ENCODE measurements at regions not wholly inside any gene's neighbourhood (a gene's known extent, or its start where the extent isn't known, plus 50 kb on each side); places are given as distances from the start of the nearest gene placed in this dataset.
"Not testable (repeated sequence)": the region's sequence is repeated elsewhere in the genome, so short reads cannot be mapped to it uniquely, and the experiment has no call there.

DNA sequence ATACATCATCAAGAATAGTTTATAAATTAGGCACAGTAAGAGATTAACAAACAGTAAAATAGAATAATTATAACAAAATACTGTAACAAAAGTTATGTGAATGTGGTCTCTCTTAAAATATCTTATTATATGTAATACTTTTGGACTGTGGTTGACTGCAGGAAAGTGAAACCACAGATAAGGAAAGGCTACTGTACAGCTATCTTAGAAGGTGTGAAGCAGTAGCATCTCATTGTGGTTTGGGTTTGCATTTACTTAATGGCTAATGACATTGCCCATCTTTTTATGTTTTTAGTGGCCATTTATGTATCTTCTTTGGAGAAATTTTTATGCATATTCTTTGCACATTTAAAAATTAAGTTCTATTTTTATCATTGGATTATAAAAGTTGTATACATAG is 296.4 kb upstream of the MAGI2 start:
- TF ChIP-seq POLR2AphosphoS5 (IDR thresholded peaks at IDR 0.05; ENCODE audit: low read depth, low read length) (no peak), TAF1 (IDR thresholded peaks at IDR 0.05; ENCODE audit: borderline replicate concordance, low read depth, low read length) (no peak), POLR2A (IDR thresholded peaks at IDR 0.05; ENCODE audit: low read depth, low read length) (no peak)
- DNase-seq (ENCODE audit: insufficient read length) (no peak), FAIRE-seq (no peak)

DNA sequence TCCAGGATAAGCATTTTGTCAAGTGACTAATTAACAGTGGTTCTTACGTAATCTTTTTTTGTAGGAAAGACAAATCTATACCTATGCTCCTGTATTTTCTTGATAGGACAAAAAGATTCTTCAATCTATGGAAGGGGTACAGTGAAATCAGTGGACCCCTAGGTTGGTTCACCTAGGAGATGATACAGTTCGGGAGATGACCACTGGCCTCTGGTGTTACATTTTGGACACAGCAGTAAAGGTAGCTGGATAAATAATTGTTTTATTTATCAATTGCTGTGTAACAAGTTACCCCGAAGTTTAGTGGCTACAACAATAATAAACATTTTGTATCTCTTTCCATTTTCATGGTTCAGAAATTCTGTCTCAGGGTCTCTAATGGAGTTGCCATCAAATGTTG is 288.2 kb upstream of the MAGI2 start:
- FAIRE-seq (no peak), DNase-seq (ENCODE audit: insufficient read length) (no peak)
- TF ChIP-seq POLR2AphosphoS5 (IDR thresholded peaks at IDR 0.05; ENCODE audit: low read depth, low read length) (no peak), POLR2A (IDR thresholded peaks at IDR 0.05; ENCODE audit: low read depth, low read length) (no peak), TAF1 (IDR thresholded peaks at IDR 0.05; ENCODE audit: borderline replicate concordance, low read depth, low read length) (no peak)

DNA sequence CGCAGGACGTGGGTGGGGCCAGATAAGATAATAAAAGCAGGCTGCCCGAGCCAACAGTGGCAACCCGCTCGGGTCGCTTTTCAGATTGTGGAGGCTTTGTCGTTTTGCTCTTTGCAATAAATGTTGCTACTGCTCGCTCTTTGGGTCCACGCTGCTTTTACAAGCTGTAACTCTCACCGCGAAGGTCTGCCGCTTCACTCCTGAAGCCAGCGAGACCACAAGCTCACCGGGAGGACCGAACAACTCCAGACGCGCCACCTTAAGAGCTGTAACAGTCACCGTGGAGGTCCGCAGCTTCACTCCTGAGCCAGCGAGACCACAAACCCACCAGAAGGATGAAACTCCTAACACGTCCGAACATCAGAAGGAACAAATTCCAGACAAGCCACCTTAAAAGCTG is 286.6 kb upstream of the MAGI2 start:
- TF ChIP-seq POLR2A (IDR thresholded peaks at IDR 0.05; ENCODE audit: low read depth, low read length) (no peak), POLR2AphosphoS5 (IDR thresholded peaks at IDR 0.05; ENCODE audit: low read depth, low read length) (no peak), TAF1 (IDR thresholded peaks at IDR 0.05; ENCODE audit: borderline replicate concordance, low read depth, low read length) (no peak)
- no peak for DNase-seq (ENCODE audit: insufficient read length)
- FAIRE-seq = no peak

DNA sequence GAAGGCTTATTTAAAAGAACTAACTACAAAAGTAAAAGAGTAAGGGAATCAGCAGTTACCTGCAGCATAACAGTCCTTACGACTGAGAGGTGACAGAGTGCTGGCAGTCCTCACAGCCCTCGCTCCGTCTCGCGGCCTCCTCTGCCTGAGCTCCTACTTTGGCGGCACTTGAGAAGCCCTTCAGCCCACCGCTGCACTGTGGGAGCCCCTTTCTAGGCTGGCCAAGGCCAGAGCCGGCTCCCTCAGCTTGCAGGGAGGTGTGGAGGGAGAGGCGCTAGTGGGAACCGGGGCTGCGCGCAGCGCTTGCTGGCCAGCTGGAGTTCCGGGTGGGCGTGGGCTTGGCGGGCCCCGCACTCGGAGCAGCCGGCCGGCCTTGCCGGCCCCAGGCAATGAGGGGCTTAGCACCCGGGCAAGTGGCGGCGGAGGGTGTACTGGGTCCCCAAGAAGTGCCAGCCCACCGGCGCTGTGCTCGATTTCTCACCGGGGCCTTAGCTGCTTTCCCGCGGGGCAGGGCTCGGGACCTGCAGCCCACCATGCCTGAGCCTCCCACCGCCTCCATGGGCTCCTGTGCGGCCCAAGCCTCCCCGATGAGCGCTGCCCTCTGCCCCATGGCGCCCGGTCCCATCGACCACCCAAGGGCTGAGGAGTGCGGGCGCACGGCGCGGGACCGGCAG is 285.7 kb upstream of the MAGI2 start:
- not testable (repeated sequence) for DNase-seq (ENCODE audit: insufficient read length); FAIRE-seq

DNA sequence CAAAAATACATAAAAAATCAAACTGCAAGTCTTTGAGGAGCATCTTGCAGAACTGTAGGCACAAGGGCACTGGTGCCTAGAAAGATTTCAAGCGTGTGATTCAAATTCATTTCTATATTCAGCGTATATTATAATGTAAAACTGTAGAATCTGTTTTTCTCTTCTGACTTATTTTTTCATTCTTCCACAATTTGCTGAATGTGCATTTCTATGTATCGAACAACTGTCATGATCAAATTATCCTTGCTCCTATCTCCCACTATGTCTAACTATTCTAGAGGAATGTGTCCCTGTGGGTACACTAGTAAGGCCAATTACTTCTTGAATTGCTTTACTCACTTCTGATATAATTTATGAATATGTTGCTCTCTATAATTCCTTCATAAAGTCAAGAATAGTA is 283.0 kb upstream of the MAGI2 start:
- FAIRE-seq = no peak
- DNase-seq (ENCODE audit: insufficient read length) = no peak
- no peak for TF ChIP-seq POLR2A (IDR thresholded peaks at IDR 0.05; ENCODE audit: low read depth, low read length)
- no peak for TF ChIP-seq POLR2AphosphoS5 (IDR thresholded peaks at IDR 0.05; ENCODE audit: low read depth, low read length)
- TF ChIP-seq TAF1 (IDR thresholded peaks at IDR 0.05; ENCODE audit: borderline replicate concordance, low read depth, low read length) = no peak

DNA sequence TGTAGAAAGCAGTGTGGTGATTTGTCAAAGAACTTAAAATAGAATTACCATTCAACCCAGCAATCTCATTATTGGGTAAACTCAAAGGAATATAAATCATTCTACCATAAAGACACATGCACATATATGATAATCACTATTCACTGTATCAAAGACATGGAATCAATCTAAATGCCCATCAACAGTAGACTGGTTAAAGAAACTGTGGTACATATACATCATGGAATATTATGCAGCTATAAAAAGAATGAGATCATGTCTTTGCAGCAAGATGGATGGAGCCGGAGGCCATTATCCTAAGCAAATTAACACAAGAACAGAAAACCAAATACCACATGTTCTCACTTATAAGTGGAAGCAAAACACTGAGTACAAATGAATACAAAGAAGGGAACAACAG is 281.5 kb upstream of the MAGI2 start:
- FAIRE-seq (no peak), DNase-seq (ENCODE audit: insufficient read length) (no peak)
- TF ChIP-seq POLR2A (IDR thresholded peaks at IDR 0.05; ENCODE audit: low read depth, low read length) (no peak), POLR2AphosphoS5 (IDR thresholded peaks at IDR 0.05; ENCODE audit: low read depth, low read length) (no peak), TAF1 (IDR thresholded peaks at IDR 0.05; ENCODE audit: borderline replicate concordance, low read depth, low read length) (no peak)

DNA sequence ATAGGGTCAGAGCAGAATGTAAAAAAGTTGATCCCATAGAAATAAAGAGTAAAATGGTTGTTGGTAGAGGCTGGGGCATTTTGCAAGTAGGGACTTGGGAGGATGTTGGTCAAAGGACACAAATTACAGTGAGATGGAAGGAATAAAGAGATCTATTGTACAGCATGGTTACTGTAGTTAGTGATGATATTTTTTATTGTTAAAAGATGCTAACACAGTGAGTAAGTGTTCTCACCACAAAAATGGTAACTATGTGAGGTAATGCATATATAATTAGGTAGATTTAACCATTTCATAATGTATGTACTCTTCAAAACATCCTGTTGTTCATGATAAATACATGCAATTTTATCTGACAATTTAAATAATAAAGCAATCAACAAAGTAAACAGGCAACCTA is 280.7 kb upstream of the MAGI2 start:
- FAIRE-seq = no peak
- no peak for TF ChIP-seq POLR2AphosphoS5 (IDR thresholded peaks at IDR 0.05; ENCODE audit: low read depth, low read length)
- TF ChIP-seq POLR2A (IDR thresholded peaks at IDR 0.05; ENCODE audit: low read depth, low read length) = no peak
- TF ChIP-seq TAF1 (IDR thresholded peaks at IDR 0.05; ENCODE audit: borderline replicate concordance, low read depth, low read length) = no peak
- no peak for DNase-seq (ENCODE audit: insufficient read length)

DNA sequence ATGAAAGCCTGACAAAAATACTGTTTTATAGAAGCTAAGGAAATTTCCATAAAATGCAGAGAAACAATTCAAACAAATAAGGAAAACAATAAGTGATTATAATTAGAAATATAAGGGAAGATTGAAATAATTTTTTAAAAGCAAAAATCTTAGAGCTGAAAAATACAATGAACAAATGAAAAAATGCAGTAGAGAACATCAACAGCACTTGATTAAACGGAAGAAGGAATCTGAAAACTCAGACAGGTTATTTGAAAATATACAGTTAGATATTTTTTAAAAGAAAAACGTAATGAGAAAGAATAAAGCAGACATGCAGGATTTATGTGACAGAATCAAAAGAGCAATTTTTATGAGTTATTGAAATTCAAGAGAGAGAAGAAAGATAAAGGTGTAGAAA is 279.1 kb upstream of the MAGI2 start:
- FAIRE-seq (no peak), DNase-seq (ENCODE audit: insufficient read length) (no peak)
- TF ChIP-seq POLR2AphosphoS5 (IDR thresholded peaks at IDR 0.05; ENCODE audit: low read depth, low read length) (no peak), TAF1 (IDR thresholded peaks at IDR 0.05; ENCODE audit: borderline replicate concordance, low read depth, low read length) (no peak), POLR2A (IDR thresholded peaks at IDR 0.05; ENCODE audit: low read depth, low read length) (no peak)

DNA sequence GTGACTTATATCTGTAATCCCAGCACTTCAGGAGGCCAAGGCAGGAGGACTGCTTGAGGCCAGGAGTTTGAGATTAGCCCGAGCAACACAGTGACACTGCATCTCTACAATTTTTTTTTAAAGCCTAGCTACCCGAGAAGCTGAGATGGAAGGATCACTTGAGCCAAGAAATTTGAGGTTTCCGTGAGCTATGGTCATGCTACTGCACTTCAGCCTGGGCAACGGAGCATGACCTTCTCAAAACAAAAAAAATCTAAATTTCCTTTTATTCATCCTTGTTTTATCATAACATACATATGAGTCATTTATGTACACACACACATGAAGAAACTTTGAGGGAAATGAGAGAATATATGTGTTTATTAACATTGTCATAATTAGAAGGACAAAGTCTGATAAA is 277.5 kb upstream of the MAGI2 start:
- no peak for FAIRE-seq
- DNase-seq (ENCODE audit: insufficient read length) = no peak
- TF ChIP-seq POLR2A (IDR thresholded peaks at IDR 0.05; ENCODE audit: low read depth, low read length) (no peak), TAF1 (IDR thresholded peaks at IDR 0.05; ENCODE audit: borderline replicate concordance, low read depth, low read length) (no peak), POLR2AphosphoS5 (IDR thresholded peaks at IDR 0.05; ENCODE audit: low read depth, low read length) (no peak)

DNA sequence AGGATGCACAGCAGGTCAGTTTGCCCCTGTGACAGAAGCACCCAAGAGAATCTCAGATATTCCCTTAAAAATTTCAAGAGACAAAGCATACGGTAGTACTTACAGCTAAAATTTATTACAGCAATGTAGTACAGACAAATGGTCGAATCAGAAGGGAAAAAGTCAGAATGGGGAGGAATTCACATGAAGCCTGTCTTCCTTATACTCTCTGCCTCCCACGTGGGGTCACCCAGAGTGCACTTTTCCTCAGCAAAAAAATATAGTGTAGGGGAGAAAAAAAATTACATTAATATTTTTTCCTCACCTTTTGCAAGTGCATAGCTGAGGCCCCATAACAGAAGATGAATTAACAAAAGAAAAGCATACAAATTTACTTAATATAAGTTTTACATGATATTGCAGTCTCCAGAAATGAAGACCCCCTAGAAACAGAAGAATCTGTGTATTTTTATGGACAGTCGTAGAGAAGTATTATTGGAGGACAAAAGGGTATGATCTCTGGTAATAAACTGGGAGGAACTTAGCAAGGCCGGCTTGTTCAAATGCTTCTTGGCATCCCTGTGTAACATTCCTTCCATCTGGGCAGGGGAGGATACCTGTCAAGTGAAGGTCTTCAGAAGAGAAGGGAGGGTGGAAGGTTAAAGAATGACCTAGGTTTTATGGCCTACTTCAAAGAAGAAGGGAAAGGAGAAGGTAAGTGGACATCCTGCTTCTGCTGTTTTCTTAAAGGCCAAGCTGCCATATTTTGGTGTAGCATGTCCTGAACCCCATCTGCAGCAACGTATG is 270.6 kb upstream of the MAGI2 start:
- DNase-seq (ENCODE audit: insufficient read length) (no peak), FAIRE-seq (no peak)
- TF ChIP-seq POLR2A (IDR thresholded peaks at IDR 0.05; ENCODE audit: low read depth, low read length) = no peak
- TF ChIP-seq POLR2AphosphoS5 (IDR thresholded peaks at IDR 0.05; ENCODE audit: low read depth, low read length) = no peak
- no peak for TF ChIP-seq TAF1 (IDR thresholded peaks at IDR 0.05; ENCODE audit: borderline replicate concordance, low read depth, low read length)

DNA sequence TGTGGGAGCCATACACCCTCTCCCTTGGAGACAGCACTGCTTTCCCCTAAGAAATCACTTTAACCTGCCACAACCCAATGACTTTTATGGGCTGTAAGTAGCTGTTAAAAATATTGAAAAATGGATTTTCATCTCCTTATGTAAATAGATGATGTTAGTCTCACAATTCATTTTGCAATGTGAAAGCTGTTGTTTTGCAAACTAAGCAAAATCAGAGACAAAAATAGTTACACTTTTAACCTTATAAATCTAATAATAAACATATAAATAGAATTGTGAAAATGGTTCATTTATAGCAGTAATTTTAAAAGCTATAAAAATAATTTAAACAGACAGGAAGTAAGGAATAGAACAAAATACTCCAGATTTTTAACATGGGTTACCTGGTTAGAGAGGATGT is 268.8 kb upstream of the MAGI2 start:
- no peak for FAIRE-seq

DNA sequence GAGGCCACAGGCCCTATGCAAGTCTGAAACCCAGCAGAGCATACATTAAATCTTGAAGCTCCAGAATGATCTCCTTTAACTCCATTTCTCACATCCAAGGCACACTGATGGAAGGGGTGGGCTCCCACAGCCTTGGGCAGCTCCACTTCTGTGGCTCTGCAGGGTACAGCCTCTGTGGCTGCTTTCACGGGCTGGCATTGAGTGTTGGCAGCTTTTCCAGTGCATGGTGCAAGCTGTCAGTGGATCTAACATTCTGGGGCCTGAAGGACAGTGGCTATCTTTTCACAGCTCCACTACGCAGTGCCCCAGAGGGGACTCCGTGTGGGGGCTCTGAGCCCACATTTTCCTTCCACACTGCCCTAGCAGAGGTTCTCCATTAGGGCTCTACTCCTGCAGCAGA is 265.7 kb upstream of the MAGI2 start:
- DNase-seq (ENCODE audit: insufficient read length) (no peak), FAIRE-seq (no peak)
- TF ChIP-seq POLR2A (IDR thresholded peaks at IDR 0.05; ENCODE audit: low read depth, low read length) = no peak
- no peak for TF ChIP-seq TAF1 (IDR thresholded peaks at IDR 0.05; ENCODE audit: borderline replicate concordance, low read depth, low read length)
- no peak for TF ChIP-seq POLR2AphosphoS5 (IDR thresholded peaks at IDR 0.05; ENCODE audit: low read depth, low read length)

More for the DNA sequence above, 268.8 kb upstream of the MAGI2 start:
- TF ChIP-seq POLR2A (IDR thresholded peaks at IDR 0.05; ENCODE audit: low read depth, low read length) = no peak
- no peak for TF ChIP-seq TAF1 (IDR thresholded peaks at IDR 0.05; ENCODE audit: borderline replicate concordance, low read depth, low read length)
- no peak for TF ChIP-seq POLR2AphosphoS5 (IDR thresholded peaks at IDR 0.05; ENCODE audit: low read depth, low read length)
- no peak for DNase-seq (ENCODE audit: insufficient read length)

Data from GM12892 (cell line).